Activated CD4-positive, CD25-positive, alpha-beta regulatory T cell (primary cell): ENCODE measurements at regions not wholly inside any gene's neighbourhood (a gene's known extent, or its start where the extent isn't known, plus 50 kb on each side); places are given as distances from the start of the nearest gene placed in this dataset.
"Not testable (repeated sequence)": the region's sequence is repeated elsewhere in the genome, so short reads cannot be mapped to it uniquely, and the experiment has no call there.

Source experiments
- DNase-seq, 4 experiments: peaks; one replicate each; lab custom pipeline; 2025; lab: John Stamatoyannopoulos, UW

DNA sequence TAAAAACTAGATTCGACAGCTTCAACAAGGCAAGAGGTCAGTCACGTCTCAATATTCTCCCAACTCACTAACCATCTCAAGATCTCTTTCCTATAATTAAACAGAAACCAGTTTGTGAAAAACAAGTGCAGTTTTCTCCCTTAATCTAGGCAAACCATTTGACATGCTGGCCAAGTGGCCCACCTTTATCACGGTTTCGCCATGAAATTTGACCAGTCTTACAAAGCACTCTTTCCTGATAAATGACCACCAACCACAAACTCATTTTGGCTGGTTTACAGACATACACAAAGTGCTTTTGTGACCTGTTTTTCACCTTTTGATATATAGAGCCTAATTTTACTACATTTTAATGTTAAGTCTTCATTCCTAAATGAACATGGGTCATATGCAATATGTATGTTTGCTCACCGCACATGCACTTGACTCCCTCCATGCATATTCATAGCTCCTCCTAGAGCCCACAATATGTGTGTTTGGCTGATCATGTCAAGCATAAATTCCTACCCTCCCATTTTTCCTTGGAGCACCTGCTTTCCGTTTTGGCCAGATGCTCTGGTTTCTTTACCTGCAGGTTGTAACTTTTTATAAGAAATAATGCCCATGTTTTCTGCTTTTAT lies 385.1 kb downstream of the RAD51AP2 start:
- DNase-seq, result no peak

DNA sequence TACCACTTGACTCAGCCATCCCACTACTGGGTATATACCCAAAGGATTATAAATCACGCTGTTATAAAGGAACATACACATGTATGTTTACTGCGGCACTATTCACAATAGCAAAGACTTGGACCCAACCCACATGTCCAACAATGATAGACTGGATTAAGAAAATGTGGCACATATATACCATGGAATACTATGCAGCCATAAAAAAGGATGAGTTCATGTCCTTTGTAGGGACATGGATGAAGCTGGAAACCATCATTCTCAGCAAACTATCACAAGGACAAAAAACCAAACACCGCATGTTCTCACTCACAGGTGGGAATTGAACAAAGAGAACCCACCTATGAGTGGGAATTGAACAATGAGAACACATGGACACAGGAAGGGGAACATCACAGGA lies 387.6 kb downstream of the RAD51AP2 start:
- not testable (repeated sequence) for DNase-seq

DNA sequence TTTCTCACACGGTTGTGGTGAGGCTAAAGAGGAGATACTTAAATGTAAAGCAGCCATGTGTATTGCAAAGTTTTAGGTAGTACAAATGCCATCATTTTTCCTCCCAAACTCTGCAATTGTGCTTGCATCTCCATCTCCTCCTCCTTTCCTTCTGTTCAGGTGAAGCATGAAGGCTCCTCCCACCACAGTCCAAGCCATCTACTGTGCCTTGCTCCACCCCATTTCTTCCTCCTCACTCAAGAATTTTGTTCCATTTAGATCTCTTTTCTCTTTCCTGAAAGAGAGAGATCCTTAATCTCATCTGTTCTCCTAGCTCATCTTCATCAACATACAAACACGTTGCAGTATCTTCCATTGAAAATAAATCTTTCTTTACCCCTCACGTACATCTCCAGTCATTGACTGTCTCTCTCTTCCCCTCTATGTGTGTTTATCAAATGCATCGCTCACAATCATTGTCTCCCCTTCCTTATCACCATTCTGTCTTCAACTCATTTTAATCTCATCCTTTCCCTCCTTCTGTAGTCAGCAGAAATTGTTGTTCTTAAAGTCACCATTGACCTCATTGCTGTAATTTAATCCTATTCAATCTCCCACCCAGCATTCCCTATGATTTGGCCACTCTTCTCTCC lies 392.1 kb downstream of the RAD51AP2 start:
- no peak for DNase-seq

DNA sequence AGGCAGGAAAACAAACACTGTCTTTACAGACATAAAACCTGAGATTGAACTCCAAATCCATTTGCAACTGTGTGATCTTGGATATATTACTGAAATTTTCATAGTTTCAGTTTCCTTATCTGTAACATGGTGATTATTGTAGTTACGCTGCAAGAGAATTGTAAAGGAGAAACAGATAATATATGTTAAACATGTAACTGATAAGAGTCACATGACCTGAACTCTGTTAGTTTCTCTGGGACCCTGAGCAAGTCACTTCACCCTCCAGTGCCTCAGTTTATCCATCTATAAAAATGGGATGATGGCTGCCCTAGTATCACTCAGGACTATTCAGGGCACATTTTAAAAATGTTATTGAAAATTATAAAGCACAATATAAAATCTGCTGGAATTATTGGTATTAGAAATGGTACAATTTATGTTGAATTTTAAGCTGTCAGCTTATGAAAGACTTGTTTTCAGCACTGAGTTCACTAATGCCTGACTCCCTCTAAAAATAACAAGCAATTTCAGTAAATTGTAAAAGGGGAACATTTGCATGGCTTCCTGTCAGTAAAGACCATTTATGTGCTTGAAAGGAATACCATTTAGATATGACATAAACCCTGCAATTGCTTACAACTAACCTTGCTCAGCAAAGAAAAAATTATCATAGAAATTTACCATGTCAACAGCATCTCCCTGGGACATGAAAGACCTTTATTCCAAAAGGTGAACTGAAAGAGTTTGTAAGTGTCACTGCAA lies 393.5 kb downstream of the RAD51AP2 start:
- no peak for DNase-seq

DNA sequence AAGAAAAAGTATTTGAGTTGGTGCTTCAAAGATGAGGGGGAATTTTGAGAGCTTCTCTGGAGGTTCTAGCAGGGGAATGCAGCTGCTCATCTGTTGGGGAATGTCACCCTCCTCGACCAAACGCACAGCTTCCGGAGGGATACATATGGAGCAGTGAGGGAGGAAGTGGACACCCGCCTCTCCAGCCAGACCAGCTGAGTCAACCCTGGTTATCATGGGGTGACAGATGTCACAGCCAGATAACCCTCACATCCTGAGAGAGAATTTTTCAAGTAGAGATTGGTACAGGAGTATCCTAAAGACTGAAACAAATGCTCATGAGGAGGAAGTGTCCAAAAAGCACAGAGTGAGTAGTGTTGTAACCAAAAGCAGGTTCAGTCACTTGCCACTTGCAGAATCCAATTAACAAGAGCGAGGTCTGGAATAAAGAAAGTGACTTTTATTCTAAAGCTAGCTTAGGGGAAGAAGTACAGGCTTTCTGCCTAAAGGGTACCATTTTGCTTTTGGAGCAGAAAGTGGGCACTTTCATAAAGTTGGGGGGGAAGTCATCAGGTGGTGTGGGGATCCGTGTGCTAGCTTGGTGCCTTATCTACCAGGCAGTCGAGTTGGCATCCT lies 395.2 kb downstream of the RAD51AP2 start:
- DNase-seq, result no peak

DNA sequence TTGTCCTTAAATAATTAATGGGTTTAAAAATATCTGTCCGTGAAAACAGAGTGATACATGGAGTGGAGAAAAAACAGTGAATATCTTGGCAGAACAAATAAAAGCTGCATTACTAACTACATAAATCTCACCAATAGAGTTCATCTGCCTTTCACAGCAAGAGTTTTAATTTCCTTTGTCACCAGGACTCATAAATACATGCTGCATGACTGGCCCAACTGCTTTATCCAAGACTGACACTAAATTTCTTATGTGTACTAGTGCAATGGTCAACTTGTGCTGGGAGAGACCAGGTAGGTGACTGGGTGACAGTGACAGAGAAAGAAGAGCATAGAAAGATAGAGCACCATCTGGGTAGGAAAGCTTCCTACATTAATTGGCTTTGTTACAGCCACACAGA lies 402.8 kb downstream of the RAD51AP2 start:
- no peak for DNase-seq

DNA sequence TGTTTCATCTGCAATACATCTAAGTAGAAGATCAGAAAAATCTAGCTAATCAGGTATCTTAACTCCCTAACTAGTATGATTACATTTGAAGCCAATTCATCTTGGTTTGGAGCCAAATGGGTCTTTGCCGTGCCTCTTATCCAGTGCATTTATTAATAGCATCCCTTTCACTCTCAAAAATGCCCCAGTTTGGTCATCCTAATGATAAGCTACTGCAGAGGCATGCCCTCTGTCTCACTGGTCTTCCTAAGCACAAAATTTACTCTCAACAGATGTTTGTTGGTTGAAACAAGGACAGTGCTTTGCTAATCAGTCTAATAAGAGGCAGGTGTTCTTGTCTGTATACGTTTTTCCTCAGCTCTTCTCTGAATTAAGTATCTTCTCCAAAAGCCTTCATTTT lies 403.2 kb downstream of the RAD51AP2 start:
- no peak for DNase-seq

DNA sequence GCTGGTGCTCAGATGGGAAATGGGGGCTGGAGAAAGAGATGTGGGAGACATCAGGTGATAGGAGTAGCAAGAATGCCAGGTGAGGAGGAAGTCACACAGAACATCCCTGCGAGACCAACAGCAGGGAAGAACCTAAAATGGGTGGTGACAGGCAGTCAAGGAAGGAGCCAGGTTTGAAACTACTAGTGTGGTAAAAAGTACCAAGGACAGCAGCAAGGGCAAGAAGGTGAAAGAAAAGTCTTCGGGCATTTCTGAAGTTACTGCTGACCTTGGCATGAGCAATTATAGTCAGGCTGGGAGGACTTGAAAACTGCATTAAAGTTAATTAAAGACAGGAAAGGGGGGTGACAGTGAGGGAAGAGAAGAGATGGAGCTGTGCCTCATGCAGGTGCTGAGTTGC lies 410.4 kb downstream of the RAD51AP2 start:
- no peak for DNase-seq

DNA sequence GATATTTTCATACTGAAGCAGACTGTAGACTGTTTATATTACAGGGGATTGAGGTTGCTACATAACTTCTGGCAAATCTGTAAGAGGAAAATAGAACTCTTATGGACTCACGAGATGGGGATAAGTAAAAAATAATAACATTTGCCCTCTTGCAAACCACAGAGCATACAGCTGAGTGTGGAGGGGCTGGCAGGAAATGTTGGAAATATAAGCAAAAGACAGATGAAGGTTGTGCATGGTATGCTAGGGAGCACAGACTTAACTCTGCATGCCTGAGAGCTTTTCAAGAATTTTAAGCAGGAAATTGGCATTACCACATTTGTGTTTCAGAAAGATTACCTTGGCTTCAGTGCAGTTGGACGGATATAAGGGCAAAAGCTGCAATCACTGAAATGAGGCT lies 411.1 kb downstream of the RAD51AP2 start:
- DNase-seq, result no peak

DNA sequence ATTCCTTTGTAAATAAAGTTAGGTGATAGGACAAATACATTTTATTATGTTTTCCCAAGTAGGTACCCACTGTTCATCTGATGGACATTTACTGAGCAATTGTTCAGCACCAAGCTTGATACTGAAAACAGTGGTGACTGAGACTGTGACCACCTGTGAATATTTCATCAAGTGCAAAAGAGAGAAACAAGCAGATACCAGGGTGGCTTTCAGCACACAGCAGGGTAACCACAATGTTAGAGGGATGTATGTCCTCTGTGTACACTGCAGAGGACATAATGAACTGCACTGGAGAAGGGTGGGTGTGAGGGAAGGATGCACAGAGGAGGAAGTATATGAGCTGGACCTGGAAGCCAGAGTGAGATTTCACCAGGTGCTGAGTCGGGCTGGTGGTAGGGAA lies 411.8 kb downstream of the RAD51AP2 start:
- DNase-seq, result no peak

DNA sequence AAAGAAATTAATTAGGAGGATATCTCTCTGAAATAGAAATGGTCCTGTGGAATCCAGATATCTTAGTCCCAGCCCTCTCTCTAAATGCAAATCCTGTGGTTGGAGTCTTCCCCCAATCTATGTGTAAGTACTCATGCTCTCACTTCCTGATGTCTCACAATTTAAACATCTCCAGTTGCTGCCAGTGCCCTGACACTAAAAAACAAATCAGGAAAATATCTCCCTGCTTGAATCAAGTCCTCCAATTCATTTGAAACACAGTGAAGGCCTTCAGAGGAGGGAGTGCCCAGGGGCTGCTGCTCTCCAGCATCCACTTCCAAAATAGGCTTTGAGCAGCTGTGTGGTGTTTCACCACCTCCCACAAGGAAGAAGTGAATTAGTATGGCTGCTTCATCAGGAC lies 413.8 kb downstream of the RAD51AP2 start:
- no peak for DNase-seq

DNA sequence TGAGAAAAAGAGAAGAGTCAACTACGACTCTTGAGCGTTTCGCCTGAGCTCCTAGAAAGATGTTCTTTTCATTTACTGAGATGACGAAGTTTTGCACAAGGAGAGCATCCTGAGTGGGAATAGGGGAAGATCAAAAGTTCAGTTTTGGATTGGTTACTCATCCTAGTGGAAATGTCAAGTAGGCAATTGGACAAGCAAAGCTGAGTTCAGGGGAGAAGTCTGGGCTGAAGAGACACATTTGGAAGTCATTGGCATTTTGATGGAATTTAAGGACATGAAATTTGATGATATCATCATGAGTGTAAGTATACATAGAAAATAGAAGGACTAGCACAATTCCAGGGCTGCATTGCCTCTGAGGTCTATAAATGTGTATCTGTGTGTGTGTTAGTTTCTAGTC lies 416.6 kb downstream of the RAD51AP2 start:
- DNase-seq, result no peak

DNA sequence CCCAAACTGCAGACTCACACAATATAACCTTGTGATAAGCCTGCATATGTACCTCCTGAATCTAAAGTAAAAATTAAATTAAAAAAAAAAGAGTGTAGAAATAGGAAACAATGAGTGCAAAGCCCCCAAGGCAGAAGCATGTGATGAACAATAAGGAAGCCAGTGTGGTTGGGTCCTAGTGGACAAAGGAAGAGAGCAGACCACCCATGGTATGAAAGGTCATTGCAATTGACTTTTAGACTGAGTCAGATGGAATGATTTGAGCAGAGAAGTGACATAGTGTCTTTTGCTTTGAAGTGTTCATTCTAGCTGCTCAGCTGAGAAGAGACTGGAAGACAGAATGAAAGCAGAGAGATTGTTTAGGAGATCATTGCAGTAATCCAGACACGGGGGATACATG lies 417.1 kb downstream of the RAD51AP2 start:
- DNase-seq, result no peak

DNA sequence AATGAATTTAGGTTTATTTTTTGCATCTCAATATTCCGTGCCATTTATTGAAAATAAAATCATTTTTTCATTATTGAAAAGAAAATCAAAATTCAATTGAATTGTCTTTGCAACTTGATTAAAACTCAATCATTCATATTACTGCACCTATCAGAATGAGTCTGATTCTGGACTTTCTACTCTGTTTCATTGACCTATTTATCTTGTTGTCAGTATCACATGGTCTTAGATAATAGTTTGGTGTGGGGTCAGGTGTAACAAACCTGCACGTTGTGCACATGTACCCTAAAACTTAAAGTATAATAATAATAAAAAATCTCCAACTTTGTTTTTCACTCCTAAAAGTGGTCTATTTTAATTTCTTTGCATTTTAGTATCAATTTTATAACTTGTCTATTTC lies 422.9 kb downstream of the RAD51AP2 start:
- no peak for DNase-seq

DNA sequence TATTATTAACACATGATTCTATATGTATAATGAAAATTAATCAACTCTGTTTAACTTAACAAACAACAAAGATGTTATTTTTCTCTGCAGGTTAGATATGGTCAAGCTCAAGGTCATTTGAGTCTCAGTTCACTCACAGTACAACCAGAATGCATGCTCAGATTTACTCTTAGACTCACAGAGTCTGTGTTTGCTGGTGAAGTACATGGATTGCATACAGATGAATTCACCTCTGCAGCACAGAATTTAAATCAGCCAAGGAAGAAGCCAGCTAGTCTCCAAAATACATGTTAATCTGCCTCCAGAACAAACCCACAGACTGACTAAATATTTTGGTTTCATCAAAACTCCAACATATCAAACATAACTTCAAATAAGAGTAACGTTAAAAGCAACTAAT lies 424.5 kb downstream of the RAD51AP2 start:
- no peak for DNase-seq

DNA sequence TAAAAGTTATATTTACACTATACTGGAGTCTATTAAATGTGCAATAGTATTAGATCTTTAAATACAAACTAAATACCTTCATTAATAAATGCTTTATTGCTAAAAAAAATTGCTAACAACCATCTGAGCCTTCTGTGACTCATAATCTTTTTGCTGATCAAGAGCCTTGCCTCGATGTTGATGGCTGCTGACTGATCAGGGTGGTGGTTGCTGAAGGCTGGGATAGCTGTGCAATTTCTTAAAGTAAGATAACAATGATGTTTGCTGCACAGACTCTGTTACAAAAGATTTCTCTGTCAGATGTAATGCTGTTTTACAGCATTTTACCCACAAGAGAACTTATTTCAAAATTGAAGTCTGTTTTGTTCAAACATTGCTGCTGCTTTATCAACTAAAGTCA lies 421.4 kb upstream of the CYRIA start:
- DNase-seq, result no peak

DNA sequence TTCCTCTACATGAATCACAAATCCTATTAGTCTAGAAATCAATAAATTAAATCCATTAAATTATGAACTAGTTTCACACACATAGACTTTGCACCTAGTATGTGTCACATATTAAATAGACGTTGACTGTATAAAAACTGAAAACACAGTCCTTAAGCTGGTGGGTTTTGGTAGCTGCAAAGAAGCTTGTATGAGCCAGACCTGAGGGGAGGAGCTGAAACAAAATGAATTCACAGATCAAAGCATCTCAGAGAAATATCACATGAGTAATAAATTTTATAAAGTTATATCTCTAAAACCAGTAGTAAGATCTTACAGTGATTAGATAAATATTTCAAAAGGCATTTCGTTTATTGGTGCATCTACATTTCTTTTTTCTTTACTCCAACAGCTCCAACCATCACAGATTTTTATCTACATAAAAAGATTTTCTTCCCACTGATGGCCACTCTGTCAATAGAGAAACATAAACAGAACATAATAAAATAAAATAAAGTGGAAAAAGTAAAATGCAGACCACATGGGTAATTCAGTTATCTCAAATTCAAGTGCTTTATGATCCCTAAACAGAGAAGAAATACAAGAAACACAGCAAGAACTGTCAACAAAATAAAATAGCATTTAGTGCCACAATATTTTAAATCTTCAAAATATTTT lies 420.0 kb upstream of the CYRIA start:
- DNase-seq, result no peak

DNA sequence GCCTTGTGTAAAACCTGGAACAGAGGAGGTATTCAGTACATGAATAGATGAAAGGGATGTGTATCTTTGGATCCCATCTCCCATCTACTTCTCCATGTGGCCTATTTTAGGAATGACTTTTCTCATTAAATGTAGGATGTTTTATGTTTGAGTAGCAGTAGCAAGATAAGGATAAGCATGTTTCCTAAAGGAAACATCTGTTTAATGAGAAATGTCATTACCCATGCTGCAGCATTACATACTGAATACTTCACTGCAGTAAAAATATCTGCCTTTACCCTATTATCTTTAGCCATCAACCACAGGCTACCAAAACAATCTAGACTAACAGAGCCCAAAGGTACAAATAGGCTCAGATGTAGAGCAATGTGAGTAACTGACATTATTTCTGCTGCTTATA lies 419.2 kb upstream of the CYRIA start:
- DNase-seq, result no peak

DNA sequence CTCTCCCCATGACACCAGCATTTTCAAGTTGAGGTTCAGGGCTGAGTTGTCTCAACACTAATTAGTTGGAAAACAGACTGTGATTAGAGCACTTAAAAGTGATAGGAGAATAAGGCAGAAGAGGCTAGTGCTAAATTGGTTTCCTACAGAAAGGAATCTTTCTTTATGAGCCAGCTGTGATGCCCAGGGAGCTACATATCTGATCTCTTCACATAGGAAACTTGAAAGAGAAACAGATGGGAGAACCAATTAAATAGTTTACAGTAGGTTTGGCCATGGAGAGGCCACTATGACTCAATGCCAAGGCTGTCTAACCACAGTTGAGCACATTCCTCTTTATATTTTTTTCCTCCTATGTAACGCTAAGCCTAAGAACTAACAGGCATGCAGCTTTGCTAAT lies 418.3 kb upstream of the CYRIA start:
- DNase-seq, result no peak

DNA sequence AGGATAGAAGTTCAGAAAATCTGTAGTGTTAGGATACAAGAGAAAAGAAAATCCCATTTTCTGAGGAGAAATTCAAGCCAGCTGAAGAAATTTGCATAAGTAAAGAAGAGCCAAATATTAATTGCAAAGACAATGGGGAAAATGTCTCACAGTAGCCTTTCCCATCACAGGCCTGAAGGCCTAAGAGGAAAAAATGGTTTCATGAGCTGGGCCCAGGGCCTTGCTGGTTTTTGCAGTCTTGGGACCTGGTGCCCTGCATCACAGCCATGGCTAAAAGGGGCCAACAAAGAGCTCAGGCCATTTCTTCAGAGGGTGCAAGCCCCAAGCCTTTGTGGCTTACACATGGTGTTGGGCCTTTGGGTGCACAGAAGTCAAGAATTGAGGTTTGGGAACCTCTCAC lies 413.6 kb upstream of the CYRIA start:
- DNase-seq, result no peak

DNA sequence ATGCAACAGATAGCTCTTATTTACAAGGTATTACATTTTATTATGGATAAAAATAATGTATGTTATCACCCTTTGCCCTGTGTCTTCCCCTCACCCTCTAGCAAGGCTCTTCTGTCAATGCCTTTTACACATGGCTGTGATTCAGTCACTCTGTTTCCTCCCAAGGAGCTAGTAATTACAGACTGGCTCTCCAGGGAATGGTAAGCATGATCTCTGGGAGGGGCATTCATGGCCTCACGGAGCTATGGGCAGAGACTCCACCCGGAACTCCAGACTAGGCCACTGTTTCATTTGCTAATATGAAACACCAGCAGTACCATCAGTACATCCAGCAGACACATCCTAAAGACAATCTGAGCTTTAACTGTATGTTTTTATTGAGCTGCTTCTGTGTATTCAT lies 410.9 kb upstream of the CYRIA start:
- no peak for DNase-seq

DNA sequence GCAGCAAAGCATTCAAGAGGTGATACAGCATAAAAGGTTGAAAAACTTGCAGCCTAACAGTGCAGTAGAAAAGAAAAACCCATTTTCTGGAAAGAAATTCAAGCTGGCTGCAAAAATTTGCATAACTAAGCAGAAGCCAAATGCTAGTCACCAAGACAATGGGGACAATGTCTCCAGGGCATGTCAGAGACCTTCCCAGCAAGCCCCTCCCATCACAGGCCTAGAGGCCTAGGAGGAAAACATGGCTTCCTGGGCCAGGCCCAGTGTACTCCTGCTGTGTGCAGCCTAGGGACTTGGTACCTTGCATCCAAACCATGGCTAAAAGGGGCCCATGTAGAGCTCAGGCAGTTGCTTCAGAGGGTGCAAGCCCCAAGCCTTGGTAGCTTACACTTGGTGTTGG lies 405.1 kb upstream of the CYRIA start:
- no peak for DNase-seq

DNA sequence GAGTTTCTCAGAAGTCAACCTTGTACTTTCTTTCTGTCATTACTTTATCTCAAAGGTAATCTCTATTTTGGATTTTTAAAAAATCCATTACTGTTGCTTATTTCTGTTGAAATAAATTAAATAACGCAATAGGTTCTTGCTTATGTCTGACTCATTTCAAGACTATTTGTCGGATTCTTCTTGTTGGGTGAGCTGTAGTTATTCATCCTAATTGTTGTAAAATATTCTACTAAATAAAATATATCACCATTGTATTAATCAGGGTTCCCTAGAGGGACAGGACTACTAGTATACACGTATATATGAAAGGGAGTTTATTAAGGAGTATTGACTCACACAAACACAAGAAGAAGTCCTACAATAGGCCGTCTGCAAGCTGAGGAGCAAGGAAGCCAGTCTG lies 403.9 kb upstream of the CYRIA start:
- no peak for DNase-seq
